ENCODE measurements at regions not wholly inside any gene's neighbourhood (a gene's known extent, or its start where the extent isn't known, plus 50 kb on each side); places are given as distances from the start of the nearest gene placed in this dataset.

DNA sequence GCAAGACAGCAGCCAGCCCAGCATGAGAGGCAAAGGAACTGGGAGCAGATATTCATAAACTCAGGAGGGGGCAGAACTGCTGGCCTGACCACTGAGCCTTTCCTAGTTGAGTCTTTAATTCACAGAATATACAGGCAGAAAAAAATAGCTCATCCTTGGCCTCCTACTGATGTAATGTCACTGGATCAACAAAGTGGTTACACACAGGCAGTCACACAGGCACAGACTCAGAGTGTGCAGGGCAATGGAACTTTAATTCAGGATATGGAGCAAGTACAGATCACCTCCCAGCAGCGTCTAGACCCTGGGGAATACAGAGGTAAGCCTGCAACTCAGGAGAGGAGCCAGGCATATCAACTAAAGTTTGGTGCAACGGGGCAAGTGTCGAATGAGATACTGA lies 75.4 kb downstream of the TNP1 start:
- DNase-seq (ENCODE audit: low read depth), result no peak
- POLR2A ChIA-PET, result no interaction called here
- no peak overlapping the region for H3K4me3 ChIP-seq (ENCODE audit: low read depth, low read length)
- H3K27me3 ChIP-seq (ENCODE audit: control insufficient read depth, insufficient read depth, low read length), result 0 out of 2 replicates have a peak, but pooled peaks cover 1% of the 10 kb centered on the region
- CTCF ChIA-PET, result no interaction called here
- H3K36me3 ChIP-seq (ENCODE audit: control insufficient read depth, insufficient read depth, low read length), result no peaks in the 10 kb centered on the region
- TF ChIP-seq, protein P1, sequence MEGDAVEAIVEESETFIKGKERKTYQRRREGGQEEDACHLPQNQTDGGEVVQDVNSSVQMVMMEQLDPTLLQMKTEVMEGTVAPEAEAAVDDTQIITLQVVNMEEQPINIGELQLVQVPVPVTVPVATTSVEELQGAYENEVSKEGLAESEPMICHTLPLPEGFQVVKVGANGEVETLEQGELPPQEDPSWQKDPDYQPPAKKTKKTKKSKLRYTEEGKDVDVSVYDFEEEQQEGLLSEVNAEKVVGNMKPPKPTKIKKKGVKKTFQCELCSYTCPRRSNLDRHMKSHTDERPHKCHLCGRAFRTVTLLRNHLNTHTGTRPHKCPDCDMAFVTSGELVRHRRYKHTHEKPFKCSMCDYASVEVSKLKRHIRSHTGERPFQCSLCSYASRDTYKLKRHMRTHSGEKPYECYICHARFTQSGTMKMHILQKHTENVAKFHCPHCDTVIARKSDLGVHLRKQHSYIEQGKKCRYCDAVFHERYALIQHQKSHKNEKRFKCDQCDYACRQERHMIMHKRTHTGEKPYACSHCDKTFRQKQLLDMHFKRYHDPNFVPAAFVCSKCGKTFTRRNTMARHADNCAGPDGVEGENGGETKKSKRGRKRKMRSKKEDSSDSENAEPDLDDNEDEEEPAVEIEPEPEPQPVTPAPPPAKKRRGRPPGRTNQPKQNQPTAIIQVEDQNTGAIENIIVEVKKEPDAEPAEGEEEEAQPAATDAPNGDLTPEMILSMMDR (IDR thresholded peaks at IDR 0.05; ENCODE audit: insufficient read depth, low read depth, low read length), result no peak

DNA sequence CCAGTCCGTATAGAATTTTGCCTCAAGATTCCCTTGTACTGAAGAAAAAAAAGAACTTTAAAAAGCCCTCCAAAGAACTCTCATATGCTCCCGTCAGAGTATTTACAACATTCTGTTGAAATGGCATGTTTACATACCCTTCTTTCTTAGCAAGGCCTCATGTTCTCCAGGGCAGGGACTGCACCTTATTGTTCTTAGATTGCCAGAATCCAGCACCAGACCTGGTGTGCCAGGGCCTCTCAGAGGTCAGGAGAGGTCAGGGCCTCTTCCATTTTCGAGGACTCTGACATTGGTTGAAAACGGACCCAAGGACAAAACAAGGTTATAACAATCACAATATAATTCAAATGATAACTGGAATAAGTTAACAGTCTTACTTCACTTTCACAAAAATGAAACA lies 78.2 kb downstream of the TNP1 start:
- ChIA-PET POLR2A (no interaction called here), CTCF (no interaction called here)
- no peak overlapping the region for H3K4me3 ChIP-seq (ENCODE audit: low read depth, low read length)
- TF ChIP-seq, protein P1 (IDR thresholded peaks at IDR 0.05; ENCODE audit: insufficient read depth, low read depth, low read length), result no peak
- no peaks in the 10 kb centered on the region for H3K36me3 ChIP-seq (ENCODE audit: control insufficient read depth, insufficient read depth, low read length)
- DNase-seq (ENCODE audit: low read depth), result no peak
- 0 out of 2 replicates have a peak, but pooled peaks cover 1% of the 10 kb centered on the region for H3K27me3 ChIP-seq (ENCODE audit: control insufficient read depth, insufficient read depth, low read length)

DNA sequence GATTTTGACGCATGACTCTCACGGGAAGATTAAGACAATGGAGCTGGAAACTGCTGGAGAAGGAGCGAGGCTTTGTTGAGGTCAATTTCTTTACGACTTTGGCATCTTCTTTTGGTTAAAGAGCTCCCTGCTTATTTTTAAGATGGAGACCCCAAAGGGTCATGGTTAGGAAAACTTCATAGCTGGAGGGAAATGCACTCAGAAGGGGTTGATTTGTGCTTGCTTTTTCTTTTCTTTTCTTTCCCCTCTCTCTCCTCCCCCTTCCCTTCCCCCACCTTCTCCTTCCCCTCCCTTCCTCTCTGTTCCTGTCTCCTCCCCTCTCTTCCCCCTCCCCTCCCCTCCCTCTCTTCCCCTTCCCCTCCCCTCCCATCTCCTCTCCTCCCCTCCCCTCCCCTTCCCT lies 79.0 kb downstream of the TNP1 start:
- ChIA-PET POLR2A (no interaction called here), CTCF (no interaction called here)
- no peak for DNase-seq (ENCODE audit: low read depth)
- TF ChIP-seq, protein P1 (IDR thresholded peaks at IDR 0.05; ENCODE audit: insufficient read depth, low read depth, low read length), result no peak
- 0 out of 2 replicates have a peak, but pooled peaks cover 1% of the 10 kb centered on the region for H3K27me3 ChIP-seq (ENCODE audit: control insufficient read depth, insufficient read depth, low read length)
- H3K36me3 ChIP-seq (ENCODE audit: control insufficient read depth, insufficient read depth, low read length), result no peaks in the 10 kb centered on the region
- no peak overlapping the region for H3K4me3 ChIP-seq (ENCODE audit: low read depth, low read length)

DNA sequence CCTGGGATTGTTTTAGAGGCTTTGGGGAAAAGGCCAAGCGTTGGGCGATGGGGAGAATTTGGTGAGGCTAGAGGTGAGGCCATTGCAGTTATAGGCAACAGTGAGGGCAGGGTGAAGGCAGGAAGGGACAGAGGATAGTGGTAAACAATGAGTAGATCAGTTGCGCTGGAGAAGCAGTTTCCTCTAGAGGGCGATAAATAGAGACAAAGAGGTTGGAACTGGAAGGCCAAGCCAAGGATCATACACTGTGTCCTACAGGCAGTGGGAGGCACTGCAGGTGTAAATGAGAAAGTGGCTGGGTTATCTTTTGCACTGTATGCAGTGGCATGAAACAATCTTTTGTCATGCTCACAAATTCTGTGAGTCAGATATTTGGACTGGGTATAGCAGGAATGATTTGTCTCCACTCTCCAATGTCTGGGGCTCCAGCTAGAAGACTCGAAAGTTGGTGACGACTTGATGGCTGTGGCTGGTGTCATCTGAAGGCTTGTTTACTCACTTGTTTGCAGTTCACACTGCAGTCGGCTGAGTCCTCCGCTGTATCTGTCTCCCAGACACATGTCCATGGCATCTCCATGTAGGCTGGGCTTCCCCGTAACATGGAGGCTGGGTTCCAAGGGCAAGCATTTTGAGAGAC lies 82.1 kb downstream of the TNP1 start:
- ChIA-PET CTCF (interaction anchor here (4.6 kb wide), 1 partner anchor 11 kb away, joined by 25 read pairs; no protein-coding TSS in a partner anchor), POLR2A (no interaction called here)
- no peaks in the 10 kb centered on the region for H3K27me3 ChIP-seq (ENCODE audit: control insufficient read depth, insufficient read depth, low read length)
- no peak for DNase-seq (ENCODE audit: low read depth)
- TF ChIP-seq, protein P1 (IDR thresholded peaks at IDR 0.05; ENCODE audit: insufficient read depth, low read depth, low read length), result peak; percentile 58
- H3K4me3 ChIP-seq (ENCODE audit: low read depth, low read length), result no peak overlapping the region
- no peaks in the 10 kb centered on the region for H3K36me3 ChIP-seq (ENCODE audit: control insufficient read depth, insufficient read depth, low read length)

DNA sequence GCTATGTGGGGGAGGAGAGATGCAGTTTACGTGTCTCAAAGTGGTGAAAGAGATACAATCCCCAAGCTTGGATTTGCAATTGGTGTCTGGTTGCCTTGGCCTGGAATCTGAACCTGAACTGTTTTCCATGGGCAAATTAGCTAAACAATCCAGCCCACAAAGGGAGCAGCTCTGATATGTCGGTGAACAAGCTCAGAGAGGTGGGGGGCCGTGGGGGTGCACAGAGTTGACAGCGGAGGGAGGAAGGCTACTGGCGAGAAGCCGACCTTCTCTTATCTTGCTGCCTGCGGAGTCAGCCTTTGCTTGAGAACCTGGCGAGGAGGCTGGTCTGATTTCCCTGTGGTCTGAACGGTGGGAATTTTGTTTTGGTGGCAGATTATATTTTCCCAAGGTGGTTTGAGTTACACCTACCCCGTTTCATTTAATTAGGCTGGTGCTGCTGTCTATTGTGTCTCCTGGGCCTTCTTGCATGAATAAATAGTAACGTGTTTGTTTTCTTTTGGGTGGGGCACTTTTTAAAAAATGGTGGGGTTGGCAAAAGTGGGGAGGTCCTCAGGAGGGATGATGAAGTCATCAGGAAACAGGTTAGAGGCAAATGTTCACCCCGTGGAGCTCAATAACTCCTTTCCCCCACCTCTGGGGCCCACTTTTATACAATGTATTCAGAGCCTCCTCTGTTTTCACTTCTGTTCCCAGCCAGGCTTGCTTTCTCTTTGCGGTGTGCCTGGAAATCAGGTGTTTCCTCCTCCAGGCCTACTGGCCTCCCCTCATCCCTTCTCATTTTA lies 80.9 kb upstream of the IGFBP5 start:
- POLR2A ChIA-PET, result no interaction called here
- CTCF ChIA-PET, result interaction anchor here (0.8 to 4.6 kb wide), 4 partner anchors 12 to 390 kb away, joined by 3 to 25 read pairs (median 4); no protein-coding TSS in a partner anchor

More for the DNA sequence above, 80.9 kb upstream of the IGFBP5 start:
- no peak for DNase-seq (ENCODE audit: low read depth)
- H3K4me3 ChIP-seq (ENCODE audit: low read depth, low read length), result no peak overlapping the region
- no peaks in the 10 kb centered on the region for H3K36me3 ChIP-seq (ENCODE audit: control insufficient read depth, insufficient read depth, low read length)
- no peaks in the 10 kb centered on the region for H3K27me3 ChIP-seq (ENCODE audit: control insufficient read depth, insufficient read depth, low read length)
- TF ChIP-seq, protein P1 (IDR thresholded peaks at IDR 0.05; ENCODE audit: insufficient read depth, low read depth, low read length), result no peak
